ENCODE measurements at regions not wholly inside any gene's neighbourhood (a gene's known extent, or its start where the extent isn't known, plus 50 kb on each side); places are given as distances from the start of the nearest gene placed in this dataset.

DNA sequence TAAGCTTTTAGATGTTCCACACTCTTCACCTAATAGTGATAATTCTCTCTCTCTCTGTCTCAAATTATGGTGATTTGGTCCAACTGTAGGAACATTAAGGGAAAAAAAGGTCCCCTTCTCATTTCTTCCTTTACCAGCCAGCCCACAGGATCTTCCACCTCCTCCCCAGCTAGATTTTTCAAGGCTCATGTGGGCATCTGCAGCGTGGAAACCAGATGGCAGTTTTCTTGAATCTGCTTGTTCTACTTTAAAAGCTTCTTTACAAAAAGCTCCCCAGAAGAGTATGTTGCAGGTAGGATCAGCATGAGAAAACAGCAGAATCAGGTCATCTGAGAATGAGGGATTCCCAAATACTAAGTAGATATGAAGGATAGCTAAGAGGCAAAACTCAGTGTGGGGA is 208.6 kb upstream of the PFN2 start:
- H3K4me3 ChIP-seq, result no peak overlapping the region
- H3K4me1 ChIP-seq, result peaks cover 39% of the 10 kb centered on the region
- WGBS (ENCODE audit: missing lambda C conversion rate), result 93% methylated on average over 1 of the region's 1 CpG
- no peak overlapping the region for H3K27ac ChIP-seq
- H3K9me3 ChIP-seq, result no peaks in the 10 kb centered on the region
- no peak for FAIRE-seq
- ChIA-PET POLR2A (interaction anchor here (2.1 kb wide), 1 partner anchor 209 kb away, joined by 6 read pairs; the partner anchor contains the start of gene PFN2), CTCF (interaction anchor here (1.1 to 1.4 kb wide), 6 partner anchors 9 to 300 kb away, joined by 3 to 5 read pairs (median 3); partner anchors contain the start of gene PFN2)
- no peak for TF ChIP-seq NFE2L2 (conservative IDR thresholded peaks at IDR 0.05; ENCODE audit: low read length)
- TF ChIP-seq, protein P1, sequence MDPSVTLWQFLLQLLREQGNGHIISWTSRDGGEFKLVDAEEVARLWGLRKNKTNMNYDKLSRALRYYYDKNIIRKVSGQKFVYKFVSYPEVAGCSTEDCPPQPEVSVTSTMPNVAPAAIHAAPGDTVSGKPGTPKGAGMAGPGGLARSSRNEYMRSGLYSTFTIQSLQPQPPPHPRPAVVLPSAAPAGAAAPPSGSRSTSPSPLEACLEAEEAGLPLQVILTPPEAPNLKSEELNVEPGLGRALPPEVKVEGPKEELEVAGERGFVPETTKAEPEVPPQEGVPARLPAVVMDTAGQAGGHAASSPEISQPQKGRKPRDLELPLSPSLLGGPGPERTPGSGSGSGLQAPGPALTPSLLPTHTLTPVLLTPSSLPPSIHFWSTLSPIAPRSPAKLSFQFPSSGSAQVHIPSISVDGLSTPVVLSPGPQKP (IDR thresholded peaks at IDR 0.05; ENCODE audit: low read depth, low read length), result no peak
- TF ChIP-seq PHF8 (IDR thresholded peaks at IDR 0.05; ENCODE audit: borderline replicate concordance, low read depth), result no peak
- TF ChIP-seq MAX (IDR thresholded peaks at IDR 0.05), result no peak
- no peak for TF ChIP-seq MAFK (IDR thresholded peaks at IDR 0.05; ENCODE audit: partially characterized antibody)
- TF ChIP-seq JUN (IDR thresholded peaks at IDR 0.05), result no peak
- no peak for TF ChIP-seq CBX8 (IDR thresholded peaks at IDR 0.05)
- TF ChIP-seq, protein P2, sequence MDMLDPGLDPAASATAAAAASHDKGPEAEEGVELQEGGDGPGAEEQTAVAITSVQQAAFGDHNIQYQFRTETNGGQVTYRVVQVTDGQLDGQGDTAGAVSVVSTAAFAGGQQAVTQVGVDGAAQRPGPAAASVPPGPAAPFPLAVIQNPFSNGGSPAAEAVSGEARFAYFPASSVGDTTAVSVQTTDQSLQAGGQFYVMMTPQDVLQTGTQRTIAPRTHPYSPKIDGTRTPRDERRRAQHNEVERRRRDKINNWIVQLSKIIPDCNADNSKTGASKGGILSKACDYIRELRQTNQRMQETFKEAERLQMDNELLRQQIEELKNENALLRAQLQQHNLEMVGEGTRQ (IDR thresholded peaks at IDR 0.05), result no peak
- TF ChIP-seq ZFP36 (IDR thresholded peaks at IDR 0.05; ENCODE audit: borderline replicate concordance, partially characterized antibody), result no peak
- no peak for TF ChIP-seq ESRRA (IDR thresholded peaks at IDR 0.05; ENCODE audit: borderline replicate concordance, low read length)
- DNase-seq (ENCODE audit: low read depth in 1 of 2, low spot score in 1 of 2), result no peak
- no peak for ATAC-seq
- H3K4me2 ChIP-seq, result no peak overlapping the region

- peak overlapping the region; percentile 39 for H3K4me2 ChIP-seq
- peak overlapping the region in 1 of 2 experiments; percentile 29; a peak in 3 of 6 replicates for H3K27ac ChIP-seq
- FAIRE-seq, result no peak
- ATAC-seq, result peak; percentile 74 to 83; a peak in 5 of 6 replicates
- TF ChIP-seq FOSL2 (IDR thresholded peaks at IDR 0.05) (no peak), FOSL2 (CRISPR knock-in tag; IDR thresholded peaks at IDR 0.05) (peak; percentile 63), HMGXB4 (CRISPR knock-in tag; IDR thresholded peaks at IDR 0.05; ENCODE audit: borderline replicate concordance) (no peak), JUNB (IDR thresholded peaks at IDR 0.05) (peak; percentile 22; the same call in 1 of the 2 replicates), MAFK (IDR thresholded peaks at IDR 0.05; ENCODE audit: partially characterized antibody) (peak; percentile 19)
- CTCF ChIA-PET, result interaction anchor here (0.8 to 2.0 kb wide), 7 partner anchors 20 to 241 kb away, joined by 3 to 4 read pairs (median 3); no protein-coding TSS in a partner anchor
- H3K9me3 ChIP-seq, result no peaks in the 10 kb centered on the region
- H3K4me3 ChIP-seq, result no peak overlapping the region
- POLR2A ChIA-PET, result interaction anchor here (1.4 to 2.1 kb wide), 2 partner anchors 206 to 207 kb away, joined by 5 to 6 read pairs; partner anchors contain the start of gene PFN2
- WGBS (ENCODE audit: missing lambda C conversion rate), result 61% methylated on average over 4 of the region's 4 CpGs
- peaks cover 34% of the 10 kb centered on the region for H3K4me1 ChIP-seq
- peak; percentile 32 to 53 for DNase-seq (ENCODE audit: low read depth in 1 of 2, low spot score in 1 of 2)
These were observed 207.1 kb upstream of the PFN2 start for GRCh38 chr3:150177673-150178381.

DNA sequence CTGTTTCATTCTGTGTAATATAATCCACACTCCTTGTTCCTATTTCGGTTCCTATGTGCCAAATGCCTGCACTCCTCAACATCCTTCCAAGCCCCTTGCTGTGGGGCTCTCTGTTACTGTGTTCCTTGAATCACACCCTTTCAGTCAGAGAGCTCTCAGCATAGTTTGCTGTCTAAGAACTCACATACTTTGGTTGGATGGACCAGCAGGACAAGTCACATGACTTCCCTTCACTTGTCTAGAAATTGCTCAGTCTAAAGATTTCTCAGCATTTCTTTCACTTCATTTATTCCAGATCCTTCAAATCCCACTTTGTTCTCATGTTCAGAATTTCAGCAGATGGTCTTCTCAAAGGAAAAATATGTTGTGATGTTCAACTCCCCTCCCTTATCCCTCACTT is 203.5 kb upstream of the PFN2 start:
- DNase-seq (ENCODE audit: low read depth in 1 of 2, low spot score in 1 of 2) (no peak), FAIRE-seq (no peak), ATAC-seq (no peak)
- ChIA-PET CTCF (interaction anchor here (1.4 to 4.5 kb wide), 2 partner anchors 10 to 208 kb away, joined by 3 to 23 read pairs; no protein-coding TSS in a partner anchor), POLR2A (no interaction called here)
- H3K4me1 ChIP-seq, result peaks cover 22% of the 10 kb centered on the region
- no peak overlapping the region for H3K4me2 ChIP-seq
- H3K27ac ChIP-seq, result no peak overlapping the region
- no peak overlapping the region for H3K4me3 ChIP-seq
- H3K9me3 ChIP-seq, result no peaks in the 10 kb centered on the region
- TF ChIP-seq EHMT2 (IDR thresholded peaks at IDR 0.05; ENCODE audit: low read depth) (no peak), MAFK (IDR thresholded peaks at IDR 0.05; ENCODE audit: partially characterized antibody) (no peak), CBX8 (IDR thresholded peaks at IDR 0.05) (no peak), KDM5A (IDR thresholded peaks at IDR 0.05) (no peak), EP300 (IDR thresholded peaks at IDR 0.05) (no peak), NFE2L2 (conservative IDR thresholded peaks at IDR 0.05; ENCODE audit: low read length) (no peak), BHLHE40 (IDR thresholded peaks at IDR 0.05; ENCODE audit: low read depth, low read length) (no peak), RNF2 (IDR thresholded peaks at IDR 0.05; ENCODE audit: borderline replicate concordance, low read depth) (no peak)
- TF ChIP-seq, protein P2 (IDR thresholded peaks at IDR 0.05), result no peak
- TF ChIP-seq, protein P3, sequence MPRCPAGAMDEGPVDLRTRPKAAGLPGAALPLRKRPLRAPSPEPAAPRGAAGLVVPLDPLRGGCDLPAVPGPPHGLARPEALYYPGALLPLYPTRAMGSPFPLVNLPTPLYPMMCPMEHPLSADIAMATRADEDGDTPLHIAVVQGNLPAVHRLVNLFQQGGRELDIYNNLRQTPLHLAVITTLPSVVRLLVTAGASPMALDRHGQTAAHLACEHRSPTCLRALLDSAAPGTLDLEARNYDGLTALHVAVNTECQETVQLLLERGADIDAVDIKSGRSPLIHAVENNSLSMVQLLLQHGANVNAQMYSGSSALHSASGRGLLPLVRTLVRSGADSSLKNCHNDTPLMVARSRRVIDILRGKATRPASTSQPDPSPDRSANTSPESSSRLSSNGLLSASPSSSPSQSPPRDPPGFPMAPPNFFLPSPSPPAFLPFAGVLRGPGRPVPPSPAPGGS (IDR thresholded peaks at IDR 0.05), result no peak
- 89% methylated on average over 1 of the region's 1 CpG for WGBS (ENCODE audit: missing lambda C conversion rate)

Data from A549 (cell line).